ENCODE measurements at regions not wholly inside any gene's neighbourhood (a gene's known extent, or its start where the extent isn't known, plus 50 kb on each side); places are given as distances from the start of the nearest gene placed in this dataset.

GRCh38 chr5:103962023-103962422 is 399.4 kb upstream of the NUDT12 start:
- no peak for TF ChIP-seq CTCF (IDR thresholded peaks at IDR 0.05)
- no peak for TF ChIP-seq POLR2A (IDR thresholded peaks at IDR 0.05)

All from sigmoid colon (tissue), 3 donors.